GM23338 (cell line): ENCODE measurements at regions not wholly inside any gene's neighbourhood (a gene's known extent, or its start where the extent isn't known, plus 50 kb on each side); places are given as distances from the start of the nearest gene placed in this dataset.

ENCODE experiments used
- CTCF ChIP-seq, 2 experiments: fragments of 200-600 bp in 1 of 2; sonication (generic) in 1 of 2; conservative IDR thresholded peaks; 2 replicates each; pipeline versions ENCODE4 v1.5.1 to v1.6.1; 2016 to 2017; ENCODE audit warnings: antibody characterized with exemption in 2 of 2, low read depth in 2 of 2, mild to moderate bottlenecking in 2 of 2, moderate library complexity in 1 of 2
- EZH2 ChIP-seq: fragments of 200-600 bp; sonication (generic); IDR thresholded peaks from one replicate; pipeline ENCODE4 v1.8.0; 2017; ENCODE audit warnings: antibody characterized with exemption, mild to moderate bottlenecking, low read depth; ENCODE audit not compliant: unreplicated experiment
- POLR2AphosphoS5 ChIP-seq: IDR thresholded peaks from 2 replicates; pipeline ENCODE4 v1.6.1; 2016; ENCODE audit warnings: antibody characterized with exemption, low read depth

- TF ChIP-seq CTCF (conservative IDR thresholded peaks at IDR 0.05; ENCODE audit: low read depth in 2 of 2) (no peak), EZH2 (no peak), POLR2AphosphoS5 (no peak)
Measured at GRCh38 chr4:163591614-163592020, 97.1 kb downstream of the TMA16 start.
